Stimulated activated CD4-positive, alpha-beta T cell treated with anti-CD3 and anti-CD28 coated beads, Interleukin-12 subunit alpha, Interleukin-12 subunit beta, amount 100 ng/mL, for 4 hours (primary cell): ENCODE measurements at regions not wholly inside any gene's neighbourhood (a gene's known extent, or its start where the extent isn't known, plus 50 kb on each side); places are given as distances from the start of the nearest gene placed in this dataset.

Experiments used
- DNase-seq: peaks from one replicate; pipeline ENCODE4 v3.0.0-alpha.2; 2020

DNA sequence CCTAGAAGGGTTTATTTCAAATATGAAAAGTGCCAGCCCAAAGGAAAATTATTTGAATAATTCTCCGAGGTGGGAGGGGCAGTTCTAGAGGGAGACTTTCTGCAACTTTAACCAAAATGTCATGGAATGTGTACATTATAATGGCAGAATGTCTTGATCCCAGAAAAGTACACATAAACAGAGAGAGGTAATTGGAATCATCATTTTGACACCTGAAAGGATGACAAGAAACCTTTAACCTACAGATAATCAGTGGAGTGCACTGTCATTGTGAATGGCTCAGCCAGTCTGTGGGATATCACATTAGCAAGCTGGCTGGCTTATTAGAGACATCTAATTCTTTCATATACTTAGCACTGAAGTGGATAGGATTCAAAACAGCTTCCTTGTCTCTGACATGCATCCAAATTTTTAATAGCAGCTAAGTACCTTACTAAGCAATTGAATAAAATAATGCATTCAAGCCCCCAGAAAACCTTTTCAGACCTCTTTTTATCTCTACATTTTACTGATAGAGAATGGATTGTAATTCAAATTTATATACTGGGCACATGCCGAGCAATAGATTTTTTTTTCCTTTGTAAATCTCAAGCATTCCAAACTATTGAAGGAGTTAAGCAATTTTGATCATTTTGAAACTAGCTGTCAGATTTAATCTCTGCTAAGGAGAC lies 468.6 kb downstream of the COG6 start:
- no peak for DNase-seq

DNA sequence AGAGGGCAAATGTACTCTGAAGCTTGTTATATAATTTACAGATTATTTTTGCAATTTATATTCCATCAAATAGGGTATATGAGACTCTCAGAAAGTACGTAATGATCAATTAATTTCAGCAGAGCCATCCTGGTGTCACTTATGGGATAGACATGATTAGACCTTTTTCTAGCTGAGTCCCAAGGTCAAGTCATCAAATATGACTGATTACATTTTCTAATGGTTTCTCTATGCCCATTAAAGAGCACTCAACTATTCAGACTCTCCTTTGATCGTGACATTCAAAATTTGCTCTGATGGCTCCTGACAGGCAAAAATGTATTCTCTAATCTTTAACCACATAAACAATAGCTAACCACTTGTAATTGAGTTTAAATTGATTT lies 469.2 kb downstream of the COG6 start:
- DNase-seq = no peak

DNA sequence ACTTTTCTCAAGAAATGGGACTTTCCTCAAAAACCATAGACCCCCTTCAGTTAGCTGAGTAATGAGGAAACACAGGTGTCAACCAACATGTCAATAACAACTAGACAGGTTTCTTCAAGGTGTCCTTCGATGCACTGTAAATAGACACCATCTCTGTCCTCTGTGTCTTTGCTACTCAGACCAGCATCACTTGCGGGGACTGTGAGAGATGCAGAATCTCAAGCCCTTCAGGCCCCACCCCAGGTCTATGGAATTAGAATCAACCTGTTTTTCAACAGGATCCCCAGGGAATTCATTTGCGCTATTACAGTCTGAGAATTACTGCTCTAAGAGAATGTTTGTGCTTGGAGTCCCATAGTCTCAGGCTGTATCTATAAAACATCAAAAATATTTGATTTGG lies 469.9 kb downstream of the COG6 start:
- DNase-seq = no peak

DNA sequence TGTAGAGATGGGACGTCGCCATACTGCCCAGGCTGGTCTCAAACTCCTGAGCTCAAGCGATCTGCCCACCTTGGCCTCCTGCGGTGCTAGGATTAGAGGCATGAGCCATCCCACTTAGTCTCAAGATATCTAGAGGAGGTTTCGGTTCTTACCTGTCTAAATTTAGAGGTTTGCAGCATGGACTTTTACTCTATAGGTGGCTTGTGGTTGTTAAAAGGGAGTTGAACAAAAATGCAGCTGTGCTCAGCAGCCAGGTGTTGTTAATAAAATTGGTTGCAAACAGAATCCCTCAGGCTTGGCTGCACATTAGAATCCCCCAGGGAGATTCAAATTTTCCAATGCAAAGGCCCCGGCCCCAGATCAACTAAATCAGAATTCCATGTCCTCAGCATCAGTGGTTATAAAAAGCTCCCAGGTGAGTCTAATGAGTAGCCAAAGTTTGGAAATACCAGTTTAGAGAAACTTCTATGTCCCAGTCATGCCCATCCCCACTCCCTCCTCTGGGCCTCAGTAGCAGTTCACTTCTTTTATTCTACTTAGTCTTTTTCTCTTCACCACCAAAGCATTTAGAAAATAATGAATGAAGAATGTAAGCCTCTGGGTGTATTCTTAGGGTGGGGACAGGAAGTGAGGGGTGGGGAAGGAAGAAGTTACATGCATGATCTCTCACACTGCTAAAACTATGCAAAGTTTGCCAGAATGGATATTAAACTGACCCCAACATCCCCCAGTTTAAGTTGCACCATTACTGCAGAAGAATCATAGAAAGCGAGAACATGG lies 471.0 kb downstream of the COG6 start:
- DNase-seq = no peak

DNA sequence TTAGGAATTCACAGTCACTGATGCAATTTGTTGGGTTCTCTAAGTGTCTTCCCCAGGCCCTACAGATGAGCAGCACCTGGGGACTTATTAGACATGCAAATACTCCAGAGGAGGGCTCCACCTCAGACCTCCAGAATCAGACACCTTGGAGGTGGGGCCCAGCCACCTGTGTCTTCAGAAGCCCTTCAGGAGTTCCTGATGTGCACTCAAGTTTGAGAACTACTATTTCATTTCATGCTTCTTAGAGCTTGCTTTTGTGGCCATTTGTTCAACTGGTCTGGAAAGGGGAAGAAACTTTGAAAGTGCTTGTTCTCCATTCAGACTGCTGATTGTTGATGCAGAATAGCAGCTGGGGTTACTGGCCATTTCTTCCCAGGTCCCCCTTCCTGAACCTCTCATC lies 472.0 kb downstream of the COG6 start:
- DNase-seq = no peak

DNA sequence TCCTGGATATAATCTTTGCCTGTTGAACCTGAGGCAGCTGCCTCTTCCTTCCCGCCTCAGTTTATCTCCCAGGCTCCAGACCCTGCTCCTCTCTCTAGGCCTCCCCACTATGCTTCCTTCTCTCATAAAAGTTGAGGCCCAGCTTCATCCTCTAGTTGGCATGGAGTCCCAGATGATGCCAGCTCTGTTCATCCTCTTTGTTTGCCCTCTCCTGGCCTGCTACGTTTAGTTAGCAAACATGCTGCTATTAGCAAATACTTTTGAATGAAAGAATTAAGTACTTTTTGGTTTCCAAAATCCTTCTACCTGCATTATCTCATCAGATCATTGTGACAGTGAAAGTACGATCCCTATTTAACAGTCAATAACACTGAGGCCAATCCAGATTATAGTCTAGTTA lies 472.5 kb downstream of the COG6 start:
- no peak for DNase-seq

DNA sequence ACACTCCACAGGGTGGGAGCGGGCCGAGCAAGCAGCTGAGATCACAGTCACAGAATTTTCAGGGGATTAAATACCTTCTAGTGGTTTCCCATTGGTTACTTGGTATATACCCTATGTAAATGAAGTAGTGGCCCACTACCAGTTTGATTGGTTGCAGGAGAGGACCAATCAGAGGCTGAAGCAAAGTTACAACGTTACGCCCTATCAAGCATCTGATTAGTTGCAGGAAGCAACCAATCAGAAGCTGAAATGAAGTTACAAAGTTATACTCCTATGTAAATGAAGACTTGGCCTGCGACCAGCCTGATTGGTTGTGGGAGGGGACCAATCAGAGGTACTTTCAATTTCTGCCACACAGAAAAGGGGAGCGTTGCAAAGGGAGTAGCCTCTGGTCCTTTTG lies 474.0 kb downstream of the COG6 start:
- DNase-seq = no peak

DNA sequence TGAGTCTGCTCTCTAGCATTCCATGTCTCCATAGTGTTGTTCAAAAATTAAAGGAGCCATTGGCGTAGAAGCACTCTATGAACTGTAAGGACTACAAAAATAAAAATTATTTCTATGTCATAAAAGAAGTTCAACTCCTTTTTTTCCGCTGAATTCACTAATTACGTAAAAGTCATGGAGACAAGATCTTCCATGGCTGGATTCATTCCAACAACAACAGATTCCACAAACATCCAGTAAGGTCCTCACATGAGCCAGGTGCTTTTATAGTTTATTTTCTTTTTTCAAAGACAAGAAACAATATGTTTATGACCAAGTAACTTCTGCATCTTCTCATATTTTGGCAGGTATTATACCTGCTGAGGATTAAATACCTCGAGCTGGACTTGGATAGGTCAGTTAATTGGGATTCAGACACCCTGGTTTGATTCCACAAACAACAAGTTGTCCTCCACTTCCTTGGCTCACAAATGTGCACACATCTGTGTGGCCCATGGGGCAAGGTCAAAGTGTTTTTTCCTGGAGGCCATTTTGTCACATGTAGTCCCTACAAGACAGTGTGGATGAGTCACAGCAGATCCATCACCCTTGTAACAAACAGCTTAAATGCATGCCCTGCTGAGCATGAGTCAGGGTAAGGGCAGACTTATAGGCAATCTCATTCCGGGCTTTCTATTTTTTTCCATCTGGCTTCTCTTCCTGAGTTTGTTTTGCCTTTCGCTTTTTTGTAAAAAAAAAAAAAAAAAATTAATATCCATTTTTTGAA lies 475.6 kb downstream of the COG6 start:
- no peak for DNase-seq

DNA sequence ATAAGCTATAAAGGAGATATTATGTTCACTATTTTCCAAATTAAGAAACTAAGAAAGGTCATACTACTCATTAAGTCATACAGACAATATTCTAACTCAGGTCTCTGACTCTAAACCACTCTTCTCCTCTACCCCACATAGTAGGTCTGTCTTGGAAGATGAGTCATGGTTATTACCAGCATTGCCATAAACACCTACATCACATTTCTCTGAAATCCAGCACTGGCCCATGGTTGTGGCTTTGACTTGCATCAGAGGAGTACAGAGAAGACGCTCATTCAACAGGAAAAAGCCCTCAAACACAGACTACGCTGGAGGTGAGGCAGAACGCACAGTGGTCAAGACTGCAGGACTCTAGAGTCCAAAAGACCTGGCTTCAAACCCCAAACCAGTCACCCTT lies 476.8 kb downstream of the COG6 start:
- DNase-seq = peak; percentile 13

DNA sequence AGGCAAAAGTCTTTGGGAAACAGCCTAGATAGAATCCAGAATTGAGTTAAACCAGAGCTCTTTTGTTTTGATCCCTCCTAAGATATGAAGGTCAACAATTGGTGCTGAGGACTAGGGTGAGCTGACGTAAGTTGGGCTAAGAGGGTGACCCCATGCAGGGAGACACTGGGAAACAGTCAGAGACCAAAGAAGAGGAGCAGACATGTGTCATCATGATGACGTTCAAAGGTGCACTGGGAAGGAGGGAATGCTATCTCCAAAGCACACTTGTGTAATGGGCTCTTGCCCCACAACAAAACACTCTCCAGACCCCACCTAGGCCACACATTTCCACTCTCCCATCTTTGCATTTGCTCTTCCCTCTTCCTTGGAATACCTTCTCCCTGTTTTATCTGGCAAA lies 481.4 kb downstream of the COG6 start:
- DNase-seq = no peak

DNA sequence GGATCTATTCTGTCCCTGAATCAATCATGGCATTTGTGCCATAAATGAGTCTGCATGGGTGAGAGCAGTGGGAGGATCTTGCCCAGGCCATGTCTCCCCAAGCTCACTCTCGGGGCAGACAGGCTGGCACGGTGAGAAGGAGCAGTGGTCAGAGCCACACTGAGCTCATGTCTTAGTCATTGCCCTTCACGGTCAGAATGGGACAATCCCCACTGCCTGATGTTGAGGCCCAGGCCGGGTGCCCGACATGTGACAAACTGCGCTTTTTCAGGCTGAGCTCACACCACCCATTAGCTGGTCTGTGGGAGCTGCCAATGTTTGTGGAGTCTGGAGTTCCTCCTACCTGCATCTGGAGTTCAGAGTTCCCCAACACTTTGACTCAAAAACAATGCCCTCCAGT lies 481.9 kb downstream of the COG6 start:
- DNase-seq = no peak

DNA sequence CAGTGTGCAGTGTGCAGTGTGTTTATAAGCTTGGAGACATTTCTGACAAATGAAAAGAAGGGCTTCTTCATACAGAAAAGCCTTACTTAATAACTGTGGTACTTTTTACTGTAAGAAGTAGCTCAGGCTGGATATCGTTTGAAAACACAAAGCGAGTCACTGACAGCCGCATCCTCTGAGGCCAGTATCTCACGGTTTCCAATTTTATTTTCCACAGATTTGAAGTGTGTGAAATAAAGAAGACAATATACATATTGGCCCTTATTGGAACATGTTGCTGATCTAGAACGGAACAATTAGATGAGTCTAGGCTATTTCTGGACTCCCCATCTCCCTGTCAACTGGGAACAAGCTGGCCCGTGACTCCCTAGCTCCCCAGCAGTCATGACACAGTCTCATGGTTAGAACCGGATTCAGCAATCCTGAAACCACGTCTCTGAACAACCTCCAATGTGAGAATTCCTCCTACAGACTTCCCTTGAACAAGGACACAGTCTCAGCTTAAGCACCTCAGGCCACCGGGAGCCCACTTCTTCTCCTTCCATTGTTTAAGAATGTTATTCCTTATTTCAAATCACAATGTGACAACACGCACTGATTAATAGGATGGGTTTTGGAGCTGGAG lies 484.5 kb downstream of the COG6 start:
- DNase-seq = no peak

DNA sequence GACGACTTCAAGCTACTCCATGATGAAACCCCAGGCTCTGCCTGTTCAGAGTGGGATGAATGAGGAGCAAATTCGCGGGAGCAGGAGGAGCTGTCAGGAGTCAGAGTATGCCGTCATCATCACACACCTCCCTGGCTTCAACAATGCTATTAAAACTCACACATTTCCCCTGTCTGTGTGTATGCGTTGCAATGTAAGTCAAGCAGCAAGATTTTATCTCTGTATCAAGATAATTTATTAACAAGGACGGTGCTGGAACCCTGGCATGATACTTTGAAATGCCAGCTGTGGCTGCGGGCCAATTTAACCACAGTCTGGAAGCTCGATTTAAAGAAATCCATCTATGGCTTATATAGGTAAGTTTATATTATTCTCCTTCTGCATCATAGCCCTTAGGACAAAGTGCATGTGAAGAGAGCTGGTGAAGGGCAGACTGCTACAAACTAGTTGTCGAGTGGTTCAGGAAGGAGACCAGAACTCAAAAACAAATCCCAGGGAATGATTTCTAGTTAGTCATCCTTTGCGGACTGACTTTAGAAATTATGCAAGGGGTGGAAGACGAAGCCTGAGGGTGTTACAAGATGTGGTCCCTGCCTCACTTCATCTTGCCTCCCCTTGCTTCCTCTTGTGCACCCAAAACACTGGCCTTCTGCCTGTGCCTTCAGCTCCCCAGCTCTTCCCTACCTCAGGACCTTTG lies 486.5 kb downstream of the COG6 start:
- no peak for DNase-seq

DNA sequence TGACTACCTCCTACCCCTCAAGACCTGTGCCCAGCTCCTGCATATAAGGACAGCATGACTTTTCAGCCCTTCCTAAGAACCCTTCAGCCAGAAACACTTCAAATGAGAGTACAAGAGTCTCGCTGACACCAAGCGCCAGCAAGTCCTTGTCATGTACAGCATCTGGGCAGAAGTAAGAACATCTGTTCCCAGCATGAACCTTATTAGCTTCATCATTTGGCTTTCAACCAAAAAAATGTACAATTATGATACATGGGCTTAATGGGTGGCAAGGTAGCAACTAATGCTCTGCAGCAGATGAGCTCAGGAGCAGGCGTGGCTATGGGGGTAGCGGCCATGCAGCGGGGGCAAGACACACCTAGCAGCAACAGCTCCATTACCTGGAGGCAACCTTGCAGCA lies 487.6 kb downstream of the COG6 start:
- no peak for DNase-seq

DNA sequence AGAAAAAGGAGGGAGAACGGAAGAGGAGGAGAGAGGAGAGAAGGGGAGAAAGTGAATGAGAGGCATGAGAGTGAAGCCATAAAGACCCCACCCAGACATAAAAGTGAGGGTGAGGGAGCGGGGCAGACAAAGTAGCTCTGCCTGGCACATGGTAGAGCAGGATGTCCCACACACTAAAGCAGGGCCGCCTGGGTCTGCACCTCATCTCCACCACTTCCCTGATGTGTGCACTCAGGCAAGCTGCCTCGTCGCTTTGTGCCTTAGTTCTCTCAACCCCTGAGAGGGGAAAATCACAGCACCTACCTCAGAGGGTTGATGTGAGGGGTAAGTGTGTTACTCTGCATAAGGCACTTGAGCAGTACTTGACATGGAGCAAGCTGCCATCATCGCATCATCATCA lies 488.1 kb downstream of the COG6 start:
- no peak for DNase-seq

DNA sequence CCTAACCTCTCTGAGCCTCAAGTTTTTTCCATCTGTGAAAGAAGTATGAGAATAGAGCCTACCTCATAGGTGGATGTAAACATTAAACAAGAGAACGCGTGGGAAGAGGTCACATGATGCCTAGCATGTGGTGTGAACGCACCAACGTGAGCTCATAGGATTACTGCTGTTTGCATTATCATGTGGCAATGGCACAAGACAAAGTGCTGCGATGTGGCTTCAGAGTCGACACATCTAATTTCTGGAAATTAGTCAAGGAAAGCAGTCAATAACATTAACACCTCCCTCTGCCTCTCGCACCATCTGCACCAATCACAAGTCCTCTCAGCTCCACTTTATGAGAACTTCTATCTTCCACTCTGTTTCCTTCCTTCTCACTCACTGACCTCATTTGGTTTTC lies 489.7 kb downstream of the COG6 start:
- DNase-seq = no peak

DNA sequence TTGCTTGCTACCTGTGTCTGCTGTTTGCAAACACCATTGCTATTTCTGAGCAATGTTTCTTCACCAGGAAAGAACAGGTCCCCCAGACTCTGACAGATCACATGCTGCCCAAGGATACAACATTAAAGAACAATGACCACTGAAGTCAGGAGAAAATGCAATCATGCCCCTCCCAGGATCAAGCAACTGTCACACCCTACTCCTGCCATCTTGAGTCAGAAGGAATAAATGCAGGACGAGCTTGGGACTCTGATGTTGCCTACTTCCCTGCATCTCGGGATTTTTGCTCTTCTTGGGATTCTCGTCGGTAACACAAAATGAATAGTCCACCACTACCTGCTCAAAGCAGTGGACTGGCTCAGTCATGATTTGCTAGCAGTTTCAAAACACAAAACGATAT lies 490.6 kb downstream of the COG6 start:
- DNase-seq = no peak

DNA sequence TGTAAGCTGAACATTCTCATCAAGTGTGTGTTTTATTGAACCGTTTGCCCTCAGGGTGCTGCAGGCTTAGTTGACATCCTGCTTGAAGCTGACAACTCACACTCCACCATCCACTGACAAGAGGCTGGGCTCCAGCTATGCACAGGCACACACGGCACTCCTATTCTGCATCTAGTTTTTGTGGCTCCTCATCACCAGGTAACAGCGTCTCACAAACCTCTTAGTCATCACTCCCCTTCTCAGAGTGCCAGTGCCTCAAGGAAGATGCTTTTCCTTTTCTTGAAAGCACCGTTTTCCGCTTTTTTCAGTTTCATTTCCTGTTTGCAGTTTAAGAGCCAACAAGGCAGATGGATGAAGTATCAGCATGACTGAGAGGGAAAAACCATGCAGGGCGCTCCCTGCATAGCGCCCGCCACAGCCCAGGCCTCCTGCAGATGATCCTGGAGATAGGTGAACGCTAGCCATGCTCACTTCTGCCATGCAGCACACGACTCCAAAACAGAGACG lies 491.2 kb downstream of the COG6 start:
- no peak for DNase-seq

DNA sequence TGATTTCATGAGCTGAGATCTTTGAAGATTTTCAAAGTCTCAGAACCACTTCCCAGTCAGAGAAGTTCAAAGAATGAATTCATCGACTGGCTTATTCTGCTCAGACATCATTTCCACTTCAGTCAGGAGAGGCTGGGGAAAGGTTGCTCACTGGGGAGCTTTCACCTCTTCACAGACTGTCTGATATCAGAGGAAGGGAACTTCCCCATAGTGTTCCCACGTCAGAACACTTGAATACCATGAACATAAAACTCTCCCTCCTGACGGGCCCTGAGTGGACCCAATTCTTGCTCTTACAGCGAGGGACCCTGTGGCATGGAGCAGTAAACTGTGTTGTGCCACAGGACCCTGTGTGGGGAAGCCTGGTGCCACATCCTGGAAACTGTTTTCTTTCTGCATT lies 492.6 kb downstream of the COG6 start:
- DNase-seq = no peak

DNA sequence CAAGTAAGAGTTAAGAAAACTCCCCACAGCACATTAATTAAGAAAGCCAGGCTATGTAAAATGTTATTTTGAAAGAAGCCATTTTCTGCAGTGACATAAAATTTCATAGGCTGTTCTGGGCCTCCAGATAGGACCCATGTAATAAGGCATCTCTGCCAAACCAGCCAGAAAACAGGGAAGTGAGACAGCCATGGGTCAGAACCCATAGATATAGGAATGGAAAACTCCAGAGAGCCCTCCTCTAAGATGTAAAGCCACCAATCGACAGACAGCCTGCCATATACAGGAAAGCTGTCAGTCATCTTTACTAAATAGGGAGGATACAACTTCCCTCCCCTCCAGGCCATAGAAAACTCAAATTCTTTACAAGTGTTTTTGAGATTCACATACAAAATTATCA lies 493.3 kb downstream of the COG6 start:
- no peak for DNase-seq

DNA sequence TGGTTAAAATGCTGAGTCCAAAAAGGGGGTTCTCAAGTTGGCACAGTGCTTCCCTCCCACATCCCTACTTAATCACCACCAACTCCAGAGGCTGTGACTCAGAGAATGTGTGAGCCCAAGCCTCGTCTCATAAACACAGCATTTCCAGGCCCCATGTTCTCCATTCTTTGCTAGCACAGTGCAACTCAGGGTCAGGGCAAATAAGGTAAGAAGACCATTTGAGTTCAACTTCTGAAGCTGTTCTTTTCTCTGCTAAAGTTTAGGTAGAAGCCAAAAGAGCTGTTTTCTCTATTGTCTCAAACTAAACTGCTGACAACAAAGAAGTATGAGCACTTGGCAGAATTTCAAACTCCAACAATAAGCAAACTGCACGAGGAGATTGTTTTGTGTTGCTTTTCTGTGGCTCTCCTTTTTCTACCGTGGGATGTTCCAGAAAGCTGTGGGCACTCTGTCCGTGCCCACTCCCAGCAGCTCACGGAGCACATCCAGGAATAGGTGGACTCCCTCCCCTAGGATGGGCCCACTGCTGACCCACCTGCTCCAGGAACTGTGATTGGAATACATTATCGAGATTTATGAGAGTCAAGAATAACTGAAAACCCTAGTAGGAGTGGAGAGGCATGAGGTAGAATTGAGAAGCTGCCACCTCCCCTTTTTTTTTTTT lies 494.3 kb downstream of the COG6 start:
- no peak for DNase-seq

DNA sequence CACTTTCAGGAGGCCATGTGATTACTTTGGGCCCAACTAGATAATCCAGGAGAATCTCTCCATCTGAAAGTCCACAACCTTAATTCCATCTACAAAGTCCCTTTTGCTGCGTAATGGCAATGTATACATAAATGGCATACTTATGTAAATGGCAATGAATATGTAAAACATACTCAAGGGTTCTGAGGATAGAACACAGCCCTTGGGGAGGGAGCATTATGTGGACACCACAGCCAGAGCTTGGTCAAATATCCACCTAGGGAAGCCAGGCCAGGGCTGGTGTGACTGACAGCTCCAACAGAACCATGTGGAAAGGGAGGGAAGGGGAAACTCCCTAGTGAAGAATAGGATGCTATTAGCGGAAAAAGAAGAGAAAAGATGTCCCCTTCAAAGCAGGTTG lies 496.2 kb downstream of the COG6 start:
- DNase-seq = no peak
